ENCODE measurements at regions not wholly inside any gene's neighbourhood (a gene's known extent, or its start where the extent isn't known, plus 50 kb on each side); places are given as distances from the start of the nearest gene placed in this dataset.

GRCh38 chr2:18980786-18981430 is 377.5 kb downstream of the OSR1 start:
- no peak overlapping the region for H3K4me3 ChIP-seq (ENCODE audit: low read depth, low read length)
- no peak for DNase-seq (ENCODE audit: low read depth)
- in situ Hi-C loops (cut with HindIII; ENCODE audit: low sequenced_read_pairs): no loop called here
- TF ChIP-seq CTCF (IDR thresholded peaks at IDR 0.05; ENCODE audit: low read depth, low read length, missing control alignments): no peak

- DNase-seq (ENCODE audit: low read depth): no peak
- H3K4me3 ChIP-seq (ENCODE audit: low read depth, low read length): no peak overlapping the region
- no peak for TF ChIP-seq CTCF (IDR thresholded peaks at IDR 0.05; ENCODE audit: low read depth, low read length, missing control alignments)
- in situ Hi-C loops (cut with HindIII; ENCODE audit: low sequenced_read_pairs): no loop called here
Observed at GRCh38 chr2:18980104-18980785, 378.2 kb downstream of the OSR1 start.

- no peak overlapping the region for H3K4me3 ChIP-seq (ENCODE audit: low read depth, low read length)
- no peak for TF ChIP-seq CTCF (IDR thresholded peaks at IDR 0.05; ENCODE audit: low read depth, low read length, missing control alignments)
- DNase-seq (ENCODE audit: low read depth): no peak
- in situ Hi-C loops (cut with HindIII; ENCODE audit: low sequenced_read_pairs): no loop called here
Observed at GRCh38 chr2:18977409-18977808, 381.0 kb downstream of the OSR1 start.

GRCh38 chr2:18976168-18976961 is 382.1 kb downstream of the OSR1 start:
- peak; percentile 74 for DNase-seq (ENCODE audit: low read depth)
- in situ Hi-C loops (cut with HindIII; ENCODE audit: low sequenced_read_pairs): no loop called here
- no peak for TF ChIP-seq CTCF (IDR thresholded peaks at IDR 0.05; ENCODE audit: low read depth, low read length, missing control alignments)
- H3K4me3 ChIP-seq (ENCODE audit: low read depth, low read length): no peak overlapping the region

GRCh38 chr2:18975506-18976167 is 382.8 kb downstream of the OSR1 start:
- no peak for TF ChIP-seq CTCF (IDR thresholded peaks at IDR 0.05; ENCODE audit: low read depth, low read length, missing control alignments)
- in situ Hi-C loops (cut with HindIII; ENCODE audit: low sequenced_read_pairs): no loop called here
- no peak for DNase-seq (ENCODE audit: low read depth)
- H3K4me3 ChIP-seq (ENCODE audit: low read depth, low read length): no peak overlapping the region

GRCh38 chr2:18971628-18972027 is 382.3 kb upstream of the NT5C1B start:
- no peak for DNase-seq (ENCODE audit: low read depth)
- in situ Hi-C loops (cut with HindIII; ENCODE audit: low sequenced_read_pairs): no loop called here
- no peak for TF ChIP-seq CTCF (IDR thresholded peaks at IDR 0.05; ENCODE audit: low read depth, low read length, missing control alignments)
- no peak overlapping the region for H3K4me3 ChIP-seq (ENCODE audit: low read depth, low read length)

Measured in astrocyte of the cerebellum (primary cell).